HepG2 (cell line): ENCODE measurements at regions not wholly inside any gene's neighbourhood (a gene's known extent, or its start where the extent isn't known, plus 50 kb on each side); places are given as distances from the start of the nearest gene placed in this dataset.

Experiments
- ATAC-seq: fragments of 200-7000 bp; cut with Tn5 transposase; 3 replicates; pipeline ENCODE4 v1.9.1; 2020; ENCODE audit warnings: mild to moderate bottlenecking, moderate library complexity
- BruUV-seq: library from RNA; stranded (reverse); fragments of 400-500 nt; replicated peaks from 2 replicates; lab custom pipeline; 2021; lab: Mats Ljungman, UMichigan
- CTCF ChIA-PET: fragments of 300-600 bp; formaldehyde crosslinking; extraction: SDS; loops from one replicate; lab custom pipeline; 2021; ENCODE audit warnings: low total read pairs, inconsistent platforms, low intra/inter-chr PET ratio; lab: Yijun Ruan, JAX
- POLR2A ChIA-PET: fragments of 350-600 bp; sonication (Branson Sonifier 250); formaldehyde crosslinking; loops from one replicate; lab custom pipeline; 2020; ENCODE audit warnings: antibody characterized with exemption, inconsistent platforms; lab: Yijun Ruan, JAX
- DNase-seq: peaks from one replicate; pipeline ENCODE4 v3.0.0-alpha.2; 2015; ENCODE audit warnings: low spot score
- FAIRE-seq: peaks from 3 replicates; lab custom pipeline; 2011; peaks lifted over from hg19 to GRCh38; lab: Jason Lieb, UNC
- H2AFZ ChIP-seq: one replicate; pipeline ENCODE4 v1.6.1; 2011; ENCODE audit warnings: low read length, inconsistent platforms
- H3K27ac ChIP-seq: fragments of 300-600 bp; 3 replicates; pipeline ENCODE4 v1.8.0; 2011; ENCODE audit warnings: mixed run types, mild to moderate bottlenecking, mixed read lengths, low read length, inconsistent platforms; ENCODE audit not compliant: insufficient read depth; ENCODE audit errors: extremely low read length
- H3K27me3 ChIP-seq, 2 experiments: fragments of 200-600 bp in 1 of 2; 2 replicates in 1 of 2; 3 replicates in 1 of 2; pipeline versions ENCODE4 v1.6.0 to v1.8.0; 2011; ENCODE audit warnings: low read length in 2 of 2, mild to moderate bottlenecking in 2 of 2, moderate library complexity in 2 of 2, inconsistent platforms in 1 of 2; ENCODE audit not compliant: insufficient read depth in 2 of 2, control insufficient read depth in 1 of 2
- H3K36me3 ChIP-seq, 2 experiments: fragments of 200-600 bp in 1 of 2; replicated peaks in 1 of 2; 2 replicates in 1 of 2; 3 replicates in 1 of 2; pipeline versions ENCODE4 v1.5.1 to v1.8.0; 2011; ENCODE audit warnings: low read length in 2 of 2, inconsistent platforms in 1 of 2; ENCODE audit not compliant: insufficient read depth in 2 of 2, control insufficient read depth in 1 of 2
- H3K4me1 ChIP-seq: 2 replicates; pipeline ENCODE4 v1.5.1; 2012; ENCODE audit warnings: low read length, inconsistent platforms; ENCODE audit not compliant: insufficient read depth
- H3K4me2 ChIP-seq: 2 replicates; pipeline ENCODE4 v1.6.0; 2011; ENCODE audit warnings: low read depth, low read length, inconsistent platforms
- H3K4me3 ChIP-seq, 3 experiments: fragments of 200-600 bp in 1 of 3; sonication (generic), shearing (Covaris generic) in 1 of 3; replicated peaks in 1 of 3; 2 replicates each; pipeline ENCODE4 v1.5.1; 2011 to 2016; ENCODE audit warnings: low read length in 3 of 3, inconsistent platforms in 2 of 3, low read depth in 2 of 3, mild to moderate bottlenecking in 2 of 3, control low read depth in 1 of 3, mixed read lengths in 1 of 3; ENCODE audit not compliant: insufficient read depth in 1 of 3
- H3K79me2 ChIP-seq: one replicate; pipeline ENCODE4 v1.6.1; 2011; ENCODE audit warnings: low read length, inconsistent platforms; ENCODE audit not compliant: insufficient read depth
- H3K9ac ChIP-seq: 2 replicates; pipeline ENCODE4 v1.6.0; 2011; ENCODE audit warnings: mild to moderate bottlenecking, low read depth, low read length, inconsistent platforms; ENCODE audit not compliant: insufficient read depth
- H3K9me3 ChIP-seq: 2 replicates; pipeline ENCODE4 v1.5.1; 2012; ENCODE audit warnings: mild to moderate bottlenecking, low read length
- H4K20me1 ChIP-seq: 2 replicates; pipeline ENCODE4 v1.6.0; 2011; ENCODE audit warnings: inconsistent platforms, mild to moderate bottlenecking, low read length, moderate library complexity; ENCODE audit not compliant: insufficient read depth
- ATF7 ChIP-seq, 2 experiments: fragments of 450-650 bp in 1 of 2; sonication (generic) in 1 of 2; formaldehyde crosslinking in 1 of 2; IDR thresholded peaks; 2 replicates each; pipeline versions ENCODE4 v1.4.0 to v1.6.1; 2016 to 2020; ENCODE audit warnings: antibody characterized with exemption in 1 of 2, mild to moderate bottlenecking in 1 of 2, missing genetic modification reagents in 1 of 2
- EP300 ChIP-seq, 3 experiments: sonication (generic) in 1 of 3; formaldehyde crosslinking in 1 of 3; IDR thresholded peaks; 2 replicates each; pipeline versions ENCODE4 v1.5.1 to v1.6.1; 2011 to 2020; ENCODE audit warnings: low read depth in 2 of 3, low read length in 2 of 3, borderline replicate concordance in 1 of 3, improper control_type of control experiment in 1 of 3, mild to moderate bottlenecking in 1 of 3, missing genetic modification reagents in 1 of 3, moderate library complexity in 1 of 3
- HOXA7 ChIP-seq: sonication (generic); formaldehyde crosslinking; IDR thresholded peaks from 2 replicates; pipeline ENCODE4 v1.8.1; 2022; ENCODE audit warnings: mild to moderate bottlenecking, missing genetic modification reagents, moderate library complexity
- NR2F2 ChIP-seq: IDR thresholded peaks from 2 replicates; pipeline ENCODE4 v1.6.1; 2012; ENCODE audit warnings: low read depth, inconsistent platforms, borderline replicate concordance
- SOX6 ChIP-seq, 2 experiments: fragments of 450-650 bp in 1 of 2; sonication (generic) in 1 of 2; formaldehyde crosslinking in 1 of 2; IDR thresholded peaks; 2 replicates each; pipeline versions ENCODE4 v1.4.0 to v1.6.1; 2017 to 2020; ENCODE audit warnings: antibody characterized with exemption in 1 of 2, mild to moderate bottlenecking in 1 of 2, missing genetic modification reagents in 1 of 2
- SUZ12 ChIP-seq: fragments of 150-350 bp; IDR thresholded peaks from 2 replicates; pipeline ENCODE4 v1.6.1; 2014; ENCODE audit warnings: low read depth, low read length
- TAF1 ChIP-seq: sonication (generic); formaldehyde crosslinking; IDR thresholded peaks from 2 replicates; pipeline ENCODE4 v1.4.0; 2020; ENCODE audit warnings: missing genetic modification reagents
- ZMAT3 ChIP-seq: sonication (generic); formaldehyde crosslinking; conservative IDR thresholded peaks from 2 replicates; pipeline ENCODE4 v1.7.0; 2021; ENCODE audit warnings: missing genetic modification reagents
- ZNF264 ChIP-seq: sonication (generic); formaldehyde crosslinking; IDR thresholded peaks from 2 replicates; pipeline ENCODE4 v1.4.0; 2020; ENCODE audit warnings: missing genetic modification reagents
- ZZZ3 ChIP-seq: sonication (generic); formaldehyde crosslinking; IDR thresholded peaks from 2 replicates; pipeline ENCODE4 v1.4.0; 2020; ENCODE audit warnings: missing genetic modification reagents, mild to moderate bottlenecking, borderline replicate concordance
- WGBS: methylation state at CpG from one replicate; pipeline ENCODE4 v1.1.6; 2017; ENCODE audit warnings: low lambda C conversion rate; 5-methylcytosine and 5-hydroxymethylcytosine counted together
- in situ Hi-C: cut with HindIII; loops from 2 replicates; pipeline ENCODE4 v1.10.0; 2017; ENCODE audit warnings: low pct_unique_long_range_greater_than_20kb; ENCODE audit not compliant: extremely low pct_ligation_motif_present
- intact Hi-C: fragments of 100-400 bp; cut with micrococcal nuclease; formaldehyde crosslinking; loops from one replicate; pipeline ENCODE4 v1.10.0; 2022; ENCODE audit not compliant: unreplicated experiment
- TF ChIP-seq, protein P1 (sequence below): sonication (generic); formaldehyde crosslinking; conservative IDR thresholded peaks from 2 replicates; pipeline ENCODE4 v1.8.0; 2022; ENCODE audit warnings: mild to moderate bottlenecking, moderate library complexity, missing genetic modification reagents
- TF ChIP-seq, protein P2 (sequence below): sonication (generic); formaldehyde crosslinking; IDR thresholded peaks from 2 replicates; pipeline ENCODE4 v1.4.0; 2020; ENCODE audit warnings: missing genetic modification reagents, borderline replicate concordance
- TF ChIP-seq, protein P3 (sequence below): sonication (generic); formaldehyde crosslinking; IDR thresholded peaks from 2 replicates; pipeline ENCODE4 v1.8.0; 2022; ENCODE audit warnings: low read depth, missing genetic modification reagents
- TF ChIP-seq, protein P4 (sequence below): IDR thresholded peaks from 2 replicates; pipeline ENCODE4 v1.6.1; 2016; ENCODE audit warnings: missing biosample characterization, missing genetic modification reagents, low read depth
- TF ChIP-seq, protein P5 (sequence below): sonication (generic); formaldehyde crosslinking; IDR thresholded peaks from 2 replicates; pipeline ENCODE4 v1.4.0; 2020; ENCODE audit warnings: mild to moderate bottlenecking, missing genetic modification reagents

DNA sequence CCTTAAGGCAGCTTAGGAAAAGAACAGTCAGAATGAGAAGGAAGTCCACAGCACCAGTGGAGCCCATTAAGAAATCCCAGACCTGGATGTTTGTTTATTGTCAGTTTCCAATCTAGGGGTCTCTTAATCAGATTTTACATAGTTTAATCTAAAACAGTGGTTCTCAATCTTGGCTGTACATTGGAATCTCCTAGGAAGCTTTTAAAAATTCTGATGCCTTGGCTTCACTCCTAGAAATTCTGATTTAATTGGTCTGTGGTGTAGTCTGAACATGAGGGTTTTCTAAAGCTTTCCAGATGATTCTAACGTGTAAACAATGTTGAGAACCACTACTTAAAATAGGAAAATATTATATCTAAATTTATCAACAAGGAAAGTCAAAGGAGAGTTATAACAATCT is 56.6 kb upstream of the SPRED1 start:
- in situ Hi-C loops (no loop called here), intact Hi-C loops (no loop called here)
- Histone ChIP-seq H2AFZ (no peak overlapping the region), H3K27me3 (no peaks in the 10 kb centered on the region), H3K27ac (no peak overlapping the region), H3K4me2 (no peak overlapping the region), H3K4me1 (peaks cover 7% of the 10 kb centered on the region; the same call in 1 of the 2 replicates), H3K36me3 (no peaks in the 10 kb centered on the region), H3K9me3 (no peaks in the 10 kb centered on the region), H3K9ac (no peak overlapping the region), H3K4me3 (no peak overlapping the region), H4K20me1 (no peaks in the 10 kb centered on the region), H3K79me2 (no peaks in the 10 kb centered on the region)
- FAIRE-seq (no peak), ATAC-seq (no peak), DNase-seq (no peak)
- POLR2A ChIA-PET, result no interaction called here
- BruUV-seq, result no TSS peak
- WGBS, result 3% methylated on average over 1 of the region's 1 CpG
- CTCF ChIA-PET, result no interaction called here
- TF ChIP-seq TAF1 (no peak), ZZZ3 (CRISPR knock-in tag) (no peak), ZMAT3 (CRISPR knock-in tag) (no peak), SOX6 (IDR thresholded peaks at IDR 0.05) (no peak), SOX6 (CRISPR knock-in tag; IDR thresholded peaks at IDR 0.05) (no peak), ATF7 (IDR thresholded peaks at IDR 0.05) (no peak), ATF7 (CRISPR knock-in tag; IDR thresholded peaks at IDR 0.05) (no peak), EP300 (IDR thresholded peaks at IDR 0.05; ENCODE audit: low read depth in 2 of 2, low read length in 2 of 2) (no peak), EP300 (CRISPR knock-in tag; IDR thresholded peaks at IDR 0.05; ENCODE audit: borderline replicate concordance) (no peak), SUZ12 (no peak), NR2F2 (no peak), ZNF264 (no peak), HOXA7 (CRISPR knock-in tag) (no peak)
- TF ChIP-seq, protein P1, sequence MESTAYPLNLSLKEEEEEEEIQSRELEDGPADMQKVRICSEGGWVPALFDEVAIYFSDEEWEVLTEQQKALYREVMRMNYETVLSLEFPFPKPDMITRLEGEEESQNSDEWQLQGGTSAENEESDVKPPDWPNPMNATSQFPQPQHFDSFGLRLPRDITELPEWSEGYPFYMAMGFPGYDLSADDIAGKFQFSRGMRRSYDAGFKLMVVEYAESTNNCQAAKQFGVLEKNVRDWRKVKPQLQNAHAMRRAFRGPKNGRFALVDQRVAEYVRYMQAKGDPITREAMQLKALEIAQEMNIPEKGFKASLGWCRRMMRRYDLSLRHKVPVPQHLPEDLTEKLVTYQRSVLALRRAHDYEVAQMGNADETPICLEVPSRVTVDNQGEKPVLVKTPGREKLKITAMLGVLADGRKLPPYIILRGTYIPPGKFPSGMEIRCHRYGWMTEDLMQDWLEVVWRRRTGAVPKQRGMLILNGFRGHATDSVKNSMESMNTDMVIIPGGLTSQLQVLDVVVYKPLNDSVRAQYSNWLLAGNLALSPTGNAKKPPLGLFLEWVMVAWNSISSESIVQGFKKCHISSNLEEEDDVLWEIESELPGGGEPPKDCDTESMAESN, result no peak
- TF ChIP-seq, protein P2, sequence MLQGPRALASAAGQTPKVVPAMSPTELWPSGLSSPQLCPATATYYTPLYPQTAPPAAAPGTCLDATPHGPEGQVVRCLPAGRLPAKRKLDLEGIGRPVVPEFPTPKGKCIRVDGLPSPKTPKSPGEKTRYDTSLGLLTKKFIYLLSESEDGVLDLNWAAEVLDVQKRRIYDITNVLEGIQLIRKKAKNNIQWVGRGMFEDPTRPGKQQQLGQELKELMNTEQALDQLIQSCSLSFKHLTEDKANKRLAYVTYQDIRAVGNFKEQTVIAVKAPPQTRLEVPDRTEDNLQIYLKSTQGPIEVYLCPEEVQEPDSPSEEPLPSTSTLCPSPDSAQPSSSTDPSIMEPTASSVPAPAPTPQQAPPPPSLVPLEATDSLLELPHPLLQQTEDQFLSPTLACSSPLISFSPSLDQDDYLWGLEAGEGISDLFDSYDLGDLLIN (CRISPR knock-in tag), result no peak
- TF ChIP-seq, protein P3, sequence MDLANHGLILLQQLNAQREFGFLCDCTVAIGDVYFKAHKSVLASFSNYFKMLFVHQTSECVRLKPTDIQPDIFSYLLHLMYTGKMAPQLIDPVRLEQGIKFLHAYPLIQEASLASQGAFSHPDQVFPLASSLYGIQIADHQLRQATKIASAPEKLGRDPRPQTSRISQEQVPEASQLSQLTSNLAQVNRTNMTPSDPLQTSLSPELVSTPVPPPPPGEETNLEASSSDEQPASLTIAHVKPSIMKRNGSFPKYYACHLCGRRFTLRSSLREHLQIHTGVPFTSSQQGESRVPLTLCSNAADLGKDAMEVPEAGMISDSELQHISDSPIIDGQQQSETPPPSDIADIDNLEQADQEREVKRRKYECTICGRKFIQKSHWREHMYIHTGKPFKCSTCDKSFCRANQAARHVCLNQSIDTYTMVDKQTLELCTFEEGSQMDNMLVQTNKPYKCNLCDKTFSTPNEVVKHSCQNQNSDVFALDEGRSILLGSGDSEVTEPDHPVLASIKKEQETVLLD (CRISPR knock-in tag), result no peak
- TF ChIP-seq, protein P4, sequence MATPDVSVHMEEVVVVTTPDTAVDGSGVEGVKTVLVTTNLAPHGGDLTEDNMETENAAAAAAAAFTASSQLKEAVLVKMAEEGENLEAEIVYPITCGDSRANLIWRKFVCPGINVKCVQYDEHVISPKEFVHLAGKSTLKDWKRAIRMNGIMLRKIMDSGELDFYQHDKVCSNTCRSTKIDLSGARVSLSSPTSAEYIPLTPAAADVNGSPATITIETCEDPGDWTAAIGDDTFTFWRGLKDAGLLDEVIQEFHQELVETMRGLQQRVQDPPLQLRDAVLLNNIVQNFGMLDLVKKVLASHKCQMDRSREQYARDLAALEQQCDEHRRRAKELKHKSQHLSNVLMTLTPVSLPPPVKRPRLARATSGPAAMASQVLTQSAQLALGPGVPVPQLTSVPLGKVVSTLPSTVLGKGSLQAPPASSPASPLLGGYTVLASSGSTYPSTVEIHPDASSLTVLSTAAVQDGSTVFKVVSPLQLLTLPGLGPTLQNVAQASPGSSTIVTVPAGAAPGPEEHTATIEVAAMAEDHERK, result no peak
- TF ChIP-seq, protein P5, sequence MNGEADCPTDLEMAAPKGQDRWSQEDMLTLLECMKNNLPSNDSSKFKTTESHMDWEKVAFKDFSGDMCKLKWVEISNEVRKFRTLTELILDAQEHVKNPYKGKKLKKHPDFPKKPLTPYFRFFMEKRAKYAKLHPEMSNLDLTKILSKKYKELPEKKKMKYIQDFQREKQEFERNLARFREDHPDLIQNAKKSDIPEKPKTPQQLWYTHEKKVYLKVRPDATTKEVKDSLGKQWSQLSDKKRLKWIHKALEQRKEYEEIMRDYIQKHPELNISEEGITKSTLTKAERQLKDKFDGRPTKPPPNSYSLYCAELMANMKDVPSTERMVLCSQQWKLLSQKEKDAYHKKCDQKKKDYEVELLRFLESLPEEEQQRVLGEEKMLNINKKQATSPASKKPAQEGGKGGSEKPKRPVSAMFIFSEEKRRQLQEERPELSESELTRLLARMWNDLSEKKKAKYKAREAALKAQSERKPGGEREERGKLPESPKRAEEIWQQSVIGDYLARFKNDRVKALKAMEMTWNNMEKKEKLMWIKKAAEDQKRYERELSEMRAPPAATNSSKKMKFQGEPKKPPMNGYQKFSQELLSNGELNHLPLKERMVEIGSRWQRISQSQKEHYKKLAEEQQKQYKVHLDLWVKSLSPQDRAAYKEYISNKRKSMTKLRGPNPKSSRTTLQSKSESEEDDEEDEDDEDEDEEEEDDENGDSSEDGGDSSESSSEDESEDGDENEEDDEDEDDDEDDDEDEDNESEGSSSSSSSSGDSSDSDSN, result no peak
